Hepatocyte (in vitro differentiated cells): ENCODE measurements at regions not wholly inside any gene's neighbourhood (a gene's known extent, or its start where the extent isn't known, plus 50 kb on each side); places are given as distances from the start of the nearest gene placed in this dataset.

ENCODE experiments used
- DNase-seq: peaks from one replicate; pipeline ENCODE4 v3.0.0-alpha.2; 2016; ENCODE audit warnings: low spot score
- H2AFZ ChIP-seq: fragments of 200-600 bp; sonication (generic); 2 replicates; pipeline ENCODE4 v1.6.0; 2016; ENCODE audit warnings: antibody characterized with exemption, mild to moderate bottlenecking
- H3K27ac ChIP-seq: fragments of 200-600 bp; sonication (generic); 2 replicates; pipeline ENCODE4 v1.5.1; 2016; ENCODE audit warnings: mild to moderate bottlenecking
- H3K27me3 ChIP-seq: fragments of 200-600 bp; sonication (generic); 2 replicates; pipeline ENCODE4 v1.6.1; 2016
- H3K36me3 ChIP-seq: fragments of 200-600 bp; sonication (generic); replicated peaks from 2 replicates; pipeline ENCODE4 v1.5.1; 2016; ENCODE audit warnings: low read depth; ENCODE audit not compliant: insufficient read depth
- H3K4me1 ChIP-seq: fragments of 200-600 bp; sonication (generic); 2 replicates; pipeline ENCODE4 v1.5.1; 2016; ENCODE audit warnings: mild to moderate bottlenecking, moderate library complexity; ENCODE audit not compliant: insufficient read depth
- H3K4me2 ChIP-seq: fragments of 200-600 bp; sonication (generic); 2 replicates; pipeline ENCODE4 v1.6.0; 2016
- H3K4me3 ChIP-seq: fragments of 200-600 bp; sonication (generic); 2 replicates; pipeline ENCODE4 v1.5.1; 2016; ENCODE audit warnings: mild to moderate bottlenecking
- H3K79me2 ChIP-seq: fragments of 200-600 bp; sonication (generic); 2 replicates; pipeline ENCODE4 v1.6.0; 2017; ENCODE audit warnings: mild to moderate bottlenecking
- H3K9me2 ChIP-seq: fragments of 200-600 bp; sonication (generic); replicated peaks from 2 replicates; pipeline ENCODE4 v1.6.0; 2017; ENCODE audit warnings: mild to moderate bottlenecking; ENCODE audit not compliant: insufficient read depth
- H3K9me3 ChIP-seq: fragments of 200-600 bp; sonication (generic); 2 replicates; pipeline ENCODE4 v1.5.1; 2016; ENCODE audit warnings: low read depth, mild to moderate bottlenecking
- H4K20me1 ChIP-seq: fragments of 200-600 bp; sonication (generic); 2 replicates; pipeline ENCODE4 v1.6.0; 2016; ENCODE audit warnings: mild to moderate bottlenecking; ENCODE audit not compliant: insufficient read depth, poor library complexity, severe bottlenecking
- EZH2 ChIP-seq: fragments of 200-600 bp; sonication (generic); IDR thresholded peaks from 2 replicates; pipeline ENCODE4 v1.6.1; 2016; ENCODE audit warnings: antibody characterized with exemption, mild to moderate bottlenecking, borderline replicate concordance
- EZH2phosphoT487 ChIP-seq: fragments of 200-600 bp; sonication (generic); IDR thresholded peaks from one replicate; pipeline ENCODE4 v1.6.1; 2018; ENCODE audit warnings: antibody characterized with exemption, mild to moderate bottlenecking, low read depth, moderate library complexity; ENCODE audit not compliant: unreplicated experiment, severe bottlenecking
- WGBS: methylation state at CpG from one replicate; pipeline ENCODE4 v1.1.6; 2016; ENCODE audit warnings: low lambda C conversion rate; ENCODE audit errors: missing lambda C conversion rate; 5-methylcytosine and 5-hydroxymethylcytosine counted together
- TF ChIP-seq, protein P1 (sequence below): fragments of 200-600 bp; sonication (generic); IDR thresholded peaks from 2 replicates; pipeline ENCODE4 v1.5.1; 2016; ENCODE audit warnings: antibody characterized with exemption, mild to moderate bottlenecking; ENCODE audit not compliant: poor library complexity

DNA sequence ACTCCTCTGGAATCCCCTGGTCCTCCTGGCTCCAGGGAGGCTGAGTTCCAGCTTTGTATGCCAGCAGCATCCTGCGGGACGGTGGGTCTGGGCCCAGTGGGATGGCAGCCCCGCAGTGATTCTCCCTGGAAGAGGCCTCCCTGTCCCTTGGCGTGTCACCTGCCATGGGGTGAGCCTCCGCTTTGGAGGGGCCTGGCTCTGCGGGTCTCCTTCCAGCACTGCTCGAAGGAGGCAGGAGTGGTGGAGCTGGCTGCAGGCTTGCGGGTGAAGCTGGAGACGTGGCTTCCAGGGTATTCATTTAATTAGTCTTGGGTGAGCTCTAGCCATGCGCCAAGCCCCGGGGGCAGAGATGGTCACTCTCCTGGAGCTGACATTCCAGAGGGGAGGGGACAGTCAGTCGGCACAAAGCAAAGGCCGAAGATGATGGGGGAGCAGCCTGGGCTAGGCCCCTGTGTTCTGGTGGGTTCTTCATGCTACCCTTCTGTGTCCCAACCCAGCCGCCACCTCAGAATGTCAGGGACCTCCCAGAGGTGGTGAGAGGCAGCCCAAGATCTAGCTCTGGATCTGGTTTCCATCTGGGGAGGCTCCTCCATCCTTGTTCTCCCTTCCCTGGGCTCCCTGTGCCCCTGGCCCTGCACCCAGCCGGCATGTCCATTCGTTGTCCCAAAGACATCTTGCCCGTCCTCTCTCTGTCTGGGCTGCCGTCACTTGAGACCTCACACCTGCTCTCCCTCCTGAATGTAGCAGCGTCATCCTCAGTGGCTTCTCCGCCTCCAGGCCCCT is 1332.5 kb downstream of the BRD1 start:
- Histone ChIP-seq H3K36me3 (no peaks in the 10 kb centered on the region), H3K4me2 (no peak overlapping the region), H2AFZ (no peak overlapping the region), H3K9me2 (no peaks in the 10 kb centered on the region), H3K79me2 (no peaks in the 10 kb centered on the region), H3K27me3 (peaks cover 16% of the 10 kb centered on the region), H4K20me1 (no peaks in the 10 kb centered on the region), H3K4me1 (peaks cover 7% of the 10 kb centered on the region), H3K9me3 (no peaks in the 10 kb centered on the region), H3K4me3 (no peak overlapping the region), H3K27ac (no peak overlapping the region)
- 85% methylated on average over 20 of the region's 20 CpGs for WGBS
- TF ChIP-seq EZH2 (no peak), EZH2phosphoT487 (no peak)
- TF ChIP-seq, protein P1, sequence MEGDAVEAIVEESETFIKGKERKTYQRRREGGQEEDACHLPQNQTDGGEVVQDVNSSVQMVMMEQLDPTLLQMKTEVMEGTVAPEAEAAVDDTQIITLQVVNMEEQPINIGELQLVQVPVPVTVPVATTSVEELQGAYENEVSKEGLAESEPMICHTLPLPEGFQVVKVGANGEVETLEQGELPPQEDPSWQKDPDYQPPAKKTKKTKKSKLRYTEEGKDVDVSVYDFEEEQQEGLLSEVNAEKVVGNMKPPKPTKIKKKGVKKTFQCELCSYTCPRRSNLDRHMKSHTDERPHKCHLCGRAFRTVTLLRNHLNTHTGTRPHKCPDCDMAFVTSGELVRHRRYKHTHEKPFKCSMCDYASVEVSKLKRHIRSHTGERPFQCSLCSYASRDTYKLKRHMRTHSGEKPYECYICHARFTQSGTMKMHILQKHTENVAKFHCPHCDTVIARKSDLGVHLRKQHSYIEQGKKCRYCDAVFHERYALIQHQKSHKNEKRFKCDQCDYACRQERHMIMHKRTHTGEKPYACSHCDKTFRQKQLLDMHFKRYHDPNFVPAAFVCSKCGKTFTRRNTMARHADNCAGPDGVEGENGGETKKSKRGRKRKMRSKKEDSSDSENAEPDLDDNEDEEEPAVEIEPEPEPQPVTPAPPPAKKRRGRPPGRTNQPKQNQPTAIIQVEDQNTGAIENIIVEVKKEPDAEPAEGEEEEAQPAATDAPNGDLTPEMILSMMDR: no peak
- no peak for DNase-seq

DNA sequence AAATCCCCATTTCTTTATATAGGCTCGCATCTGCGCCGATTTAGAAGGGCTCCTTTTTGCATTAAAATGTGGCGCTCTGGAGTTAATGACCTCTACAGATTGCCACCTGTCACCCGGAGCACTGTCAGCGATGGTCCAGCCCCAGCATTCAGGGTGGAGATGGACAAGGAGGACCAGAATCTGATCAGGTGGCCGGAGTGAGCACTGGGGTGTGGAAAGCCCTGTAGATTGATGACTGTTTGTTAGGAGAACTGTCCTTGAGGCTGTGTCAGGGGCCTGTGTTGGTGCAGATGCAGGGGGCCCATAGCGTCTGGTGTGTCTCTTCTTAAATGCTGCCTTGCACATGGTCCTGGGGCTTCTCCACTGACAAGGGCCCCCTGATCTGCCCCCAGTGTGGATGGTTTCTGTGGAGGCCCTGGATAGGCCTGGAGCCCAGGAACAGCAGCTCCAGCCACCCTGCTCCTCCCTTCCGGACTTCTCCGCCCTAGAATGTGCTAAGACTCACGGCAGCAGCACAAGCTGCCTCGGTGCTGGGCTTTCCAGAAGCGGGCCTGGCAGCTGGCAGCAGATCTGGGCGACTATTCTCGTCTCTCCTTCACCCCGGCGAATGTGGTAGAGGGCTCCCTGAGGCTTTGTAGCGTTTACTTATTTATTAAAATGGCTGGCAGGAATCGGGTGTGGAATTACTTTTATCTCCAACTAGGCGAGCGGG is 1333.3 kb downstream of the BRD1 start:
- H3K4me1 ChIP-seq: peaks cover 10% of the 10 kb centered on the region
- 85% methylated on average over 21 of the region's 21 CpGs for WGBS
- no peaks in the 10 kb centered on the region for H3K36me3 ChIP-seq
- no peaks in the 10 kb centered on the region for H3K9me3 ChIP-seq
- no peaks in the 10 kb centered on the region for H3K9me2 ChIP-seq
- H3K27ac ChIP-seq: no peak overlapping the region
- no peaks in the 10 kb centered on the region for H4K20me1 ChIP-seq
- no peak for DNase-seq
- H2AFZ ChIP-seq: no peak overlapping the region
- no peak overlapping the region for H3K4me2 ChIP-seq
- H3K79me2 ChIP-seq: no peaks in the 10 kb centered on the region
- H3K27me3 ChIP-seq: peaks cover 19% of the 10 kb centered on the region
- H3K4me3 ChIP-seq: no peak overlapping the region
- TF ChIP-seq EZH2phosphoT487: no peak
- TF ChIP-seq, protein P1: no peak
- no peak for TF ChIP-seq EZH2

DNA sequence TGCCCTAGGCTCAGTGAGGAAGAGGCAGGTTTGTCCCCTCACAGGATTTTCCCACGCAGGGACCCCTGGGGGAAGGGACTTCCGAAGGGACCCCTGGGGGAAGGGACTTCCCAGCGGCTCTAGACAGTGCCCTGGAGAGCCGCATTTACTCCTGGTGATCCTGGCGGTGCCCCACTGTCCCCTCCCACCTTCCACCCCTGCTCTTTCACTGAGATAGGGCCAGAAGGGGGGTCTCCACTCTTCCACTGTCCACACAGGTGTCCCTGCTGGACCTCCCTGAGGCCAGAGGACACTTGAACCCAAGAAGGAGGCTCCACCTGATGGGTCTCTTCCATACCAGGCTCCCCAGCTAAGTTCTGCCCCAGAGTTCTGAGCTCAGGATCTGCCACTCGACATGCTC is 1333.9 kb downstream of the BRD1 start:
- no peaks in the 10 kb centered on the region for H3K9me2 ChIP-seq
- H2AFZ ChIP-seq: no peak overlapping the region
- no peaks in the 10 kb centered on the region for H3K79me2 ChIP-seq
- no peaks in the 10 kb centered on the region for H3K9me3 ChIP-seq
- no peak for DNase-seq
- no peaks in the 10 kb centered on the region for H3K36me3 ChIP-seq
- H3K4me2 ChIP-seq: no peak overlapping the region
- TF ChIP-seq EZH2 (no peak), EZH2phosphoT487 (no peak)
- TF ChIP-seq, protein P1: no peak
- H3K4me1 ChIP-seq: peaks cover 10% of the 10 kb centered on the region
- H3K27ac ChIP-seq: no peak overlapping the region
- 75% methylated on average over 6 of the region's 6 CpGs for WGBS
- peaks cover 22% of the 10 kb centered on the region for H3K27me3 ChIP-seq
- H4K20me1 ChIP-seq: no peaks in the 10 kb centered on the region
- H3K4me3 ChIP-seq: no peak overlapping the region
